BLaER1 (cell line): ENCODE measurements at regions not wholly inside any gene's neighbourhood (a gene's known extent, or its start where the extent isn't known, plus 50 kb on each side); places are given as distances from the start of the nearest gene placed in this dataset.

Experiments used
- H3K27ac ChIP-seq: shearing (Covaris generic); formaldehyde crosslinking; 2 replicates; pipeline ENCODE4 v1.8.1; 2022
- H3K27me3 ChIP-seq: shearing (Covaris generic); formaldehyde crosslinking; 2 replicates; pipeline ENCODE4 v1.8.1; 2022
- H3K36me3 ChIP-seq: shearing (Covaris generic); formaldehyde crosslinking; 2 replicates; pipeline ENCODE4 v1.8.1; 2022
- H3K4me1 ChIP-seq: shearing (Covaris generic); formaldehyde crosslinking; 2 replicates; pipeline ENCODE4 v1.8.1; 2022
- H3K4me2 ChIP-seq: shearing (Covaris generic); formaldehyde crosslinking; 2 replicates; pipeline ENCODE4 v1.8.1; 2022
- H3K4me3 ChIP-seq: shearing (Covaris generic); formaldehyde crosslinking; 2 replicates; pipeline ENCODE4 v1.8.1; 2022
- H3K9ac ChIP-seq: shearing (Covaris generic); formaldehyde crosslinking; 2 replicates; pipeline ENCODE4 v1.8.1; 2022
- H3K9me3 ChIP-seq: shearing (Covaris generic); formaldehyde crosslinking; 2 replicates; pipeline ENCODE4 v1.8.1; 2022
- H4K20me1 ChIP-seq: shearing (Covaris generic); formaldehyde crosslinking; 2 replicates; pipeline ENCODE4 v1.8.1; 2022
- Cebpa-rat ChIP-seq: shearing (Covaris generic); IDR thresholded peaks from 2 replicates; pipeline ENCODE4 v1.8.1; 2022

DNA sequence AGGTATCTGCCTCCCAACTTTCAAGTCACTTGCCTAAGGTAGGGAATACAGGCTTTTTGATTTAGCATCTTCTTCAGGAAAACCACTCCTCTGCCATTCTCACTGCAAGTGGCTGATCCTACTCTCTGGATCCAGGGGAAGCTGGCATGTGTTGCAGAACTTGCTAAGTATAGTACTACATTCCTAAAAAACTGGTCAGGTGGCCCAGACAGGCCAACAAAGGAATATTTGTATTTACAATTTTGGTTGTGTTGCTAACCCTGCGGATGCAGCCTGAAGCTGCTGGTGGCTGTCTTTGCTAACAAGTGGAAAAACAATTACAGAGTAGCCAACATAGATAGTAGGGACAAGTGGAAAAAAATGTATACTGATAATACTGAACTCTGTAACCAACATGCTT, 222.5 kb upstream of the STARD13 start:
- H3K36me3 ChIP-seq = no peaks in the 10 kb centered on the region
- TF ChIP-seq Cebpa-rat = no peak
- H3K9ac ChIP-seq = no peak overlapping the region
- H4K20me1 ChIP-seq = no peaks in the 10 kb centered on the region
- no peaks in the 10 kb centered on the region for H3K9me3 ChIP-seq
- no peak overlapping the region for H3K4me3 ChIP-seq
- H3K27ac ChIP-seq = no peak overlapping the region
- H3K4me1 ChIP-seq = no peaks in the 10 kb centered on the region
- no peaks in the 10 kb centered on the region for H3K27me3 ChIP-seq
- no peak overlapping the region for H3K4me2 ChIP-seq

DNA sequence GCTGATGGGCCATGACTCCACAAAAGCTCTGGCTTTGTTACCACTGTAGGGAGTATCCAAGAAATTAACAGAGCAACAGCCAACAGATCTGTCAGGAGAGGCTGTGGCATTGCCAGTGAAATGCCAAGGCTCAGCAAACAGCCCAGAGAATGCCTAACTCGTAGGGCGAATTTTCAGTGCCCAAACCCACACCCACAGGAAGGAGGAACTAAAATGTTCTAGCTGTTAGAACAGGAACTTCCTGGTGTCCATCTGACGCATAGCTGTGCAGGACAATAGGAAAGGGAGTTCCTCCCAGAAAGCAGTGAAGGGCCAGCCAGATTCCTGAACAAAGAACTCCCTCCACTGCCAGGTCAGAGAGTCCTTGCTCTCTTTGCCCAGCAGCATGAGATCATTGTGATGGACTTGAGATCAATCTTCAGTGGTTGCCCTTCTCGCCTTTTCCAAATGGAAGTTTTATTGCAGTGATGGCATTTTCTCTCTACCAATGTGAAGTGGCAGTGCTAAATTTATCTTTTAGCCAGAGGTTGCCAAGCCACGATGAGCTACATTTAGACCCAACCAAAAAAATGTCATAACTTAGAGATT, 224.2 kb upstream of the STARD13 start:
- H3K27ac ChIP-seq = no peak overlapping the region
- no peak overlapping the region for H3K9ac ChIP-seq
- H3K4me3 ChIP-seq = no peak overlapping the region
- no peaks in the 10 kb centered on the region for H3K27me3 ChIP-seq
- H3K36me3 ChIP-seq = no peaks in the 10 kb centered on the region
- no peaks in the 10 kb centered on the region for H3K9me3 ChIP-seq
- no peaks in the 10 kb centered on the region for H4K20me1 ChIP-seq
- H3K4me2 ChIP-seq = no peak overlapping the region
- H3K4me1 ChIP-seq = no peaks in the 10 kb centered on the region
- no peak for TF ChIP-seq Cebpa-rat

- Histone ChIP-seq H3K4me3 (no peak overlapping the region), H3K4me2 (no peak overlapping the region), H3K27ac (no peak overlapping the region), H3K9me3 (no peaks in the 10 kb centered on the region), H3K9ac (no peak overlapping the region), H3K27me3 (no peaks in the 10 kb centered on the region), H3K36me3 (no peaks in the 10 kb centered on the region), H3K4me1 (no peaks in the 10 kb centered on the region), H4K20me1 (no peaks in the 10 kb centered on the region)
- no peak for TF ChIP-seq Cebpa-rat
Observed at GRCh38 chr13:33510350-33510970, 224.9 kb upstream of the STARD13 start.

DNA sequence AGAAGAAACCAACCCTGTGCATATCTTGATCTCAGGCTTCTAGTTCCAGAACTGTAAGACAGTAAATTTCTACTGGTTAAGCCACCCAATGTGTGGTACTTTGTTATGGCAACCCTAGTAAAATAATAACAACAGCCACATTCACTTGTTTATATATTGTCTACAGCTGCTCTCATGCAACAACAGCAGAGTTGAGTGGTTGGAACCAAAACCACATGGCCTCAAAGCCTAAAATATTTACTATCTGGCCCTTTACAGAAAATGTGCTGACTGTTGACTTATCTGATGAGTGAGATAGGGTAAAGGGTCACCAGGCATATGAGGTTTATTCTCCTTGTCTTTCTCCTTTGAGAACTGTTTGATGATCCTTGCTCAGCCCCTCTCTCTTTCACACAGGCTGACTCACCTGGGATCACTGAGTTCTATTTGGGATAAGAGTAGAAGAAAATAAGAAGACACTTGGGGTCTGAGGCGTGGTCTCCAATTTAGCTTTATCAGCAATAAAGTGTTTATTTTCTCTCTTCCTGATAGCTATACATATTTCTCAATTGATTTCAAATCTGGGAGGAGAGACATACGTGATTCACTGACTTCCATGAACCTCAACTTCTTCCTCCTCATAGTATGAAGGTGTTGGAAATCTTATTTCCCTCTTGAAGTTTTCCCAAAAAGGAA, 227.5 kb upstream of the STARD13 start:
- Histone ChIP-seq H3K4me3 (no peak overlapping the region), H4K20me1 (no peaks in the 10 kb centered on the region), H3K4me1 (no peaks in the 10 kb centered on the region), H3K9ac (no peak overlapping the region), H3K9me3 (no peaks in the 10 kb centered on the region), H3K27ac (no peak overlapping the region), H3K27me3 (no peaks in the 10 kb centered on the region), H3K36me3 (no peaks in the 10 kb centered on the region), H3K4me2 (no peak overlapping the region)
- no peak for TF ChIP-seq Cebpa-rat

- Histone ChIP-seq H3K9me3 (no peaks in the 10 kb centered on the region), H3K27ac (no peak overlapping the region), H3K27me3 (no peaks in the 10 kb centered on the region), H4K20me1 (no peaks in the 10 kb centered on the region), H3K9ac (no peak overlapping the region), H3K4me1 (no peaks in the 10 kb centered on the region), H3K4me2 (no peak overlapping the region), H3K36me3 (no peaks in the 10 kb centered on the region), H3K4me3 (no peak overlapping the region)
- TF ChIP-seq Cebpa-rat = no peak
Observed at GRCh38 chr13:33514362-33514761, 228.8 kb upstream of the STARD13 start.

GRCh38 chr13:33515146-33515545, 229.6 kb upstream of the STARD13 start:
- Histone ChIP-seq H3K27me3 (no peaks in the 10 kb centered on the region), H3K4me1 (no peaks in the 10 kb centered on the region), H3K4me3 (no peak overlapping the region), H3K9ac (no peak overlapping the region), H3K4me2 (no peak overlapping the region), H3K36me3 (no peaks in the 10 kb centered on the region), H3K9me3 (no peaks in the 10 kb centered on the region), H3K27ac (no peak overlapping the region), H4K20me1 (no peaks in the 10 kb centered on the region)
- no peak for TF ChIP-seq Cebpa-rat

- H3K4me3 ChIP-seq = no peak overlapping the region
- H3K9ac ChIP-seq = no peak overlapping the region
- H3K9me3 ChIP-seq = no peaks in the 10 kb centered on the region
- no peak overlapping the region for H3K4me2 ChIP-seq
- H3K36me3 ChIP-seq = no peaks in the 10 kb centered on the region
- no peak for TF ChIP-seq Cebpa-rat
- no peaks in the 10 kb centered on the region for H3K27me3 ChIP-seq
- no peaks in the 10 kb centered on the region for H4K20me1 ChIP-seq
- no peaks in the 10 kb centered on the region for H3K4me1 ChIP-seq
- no peak overlapping the region for H3K27ac ChIP-seq
Observed at GRCh38 chr13:33518452-33518851, 232.9 kb upstream of the STARD13 start.

GRCh38 chr13:33519561-33520467, 234.3 kb upstream of the STARD13 start:
- H3K9me3 ChIP-seq = no peaks in the 10 kb centered on the region
- no peak overlapping the region for H3K4me2 ChIP-seq
- no peak for TF ChIP-seq Cebpa-rat
- no peaks in the 10 kb centered on the region for H4K20me1 ChIP-seq
- H3K4me1 ChIP-seq = no peaks in the 10 kb centered on the region
- H3K36me3 ChIP-seq = no peaks in the 10 kb centered on the region
- no peaks in the 10 kb centered on the region for H3K27me3 ChIP-seq
- H3K4me3 ChIP-seq = no peak overlapping the region
- H3K9ac ChIP-seq = no peak overlapping the region
- no peak overlapping the region for H3K27ac ChIP-seq

DNA sequence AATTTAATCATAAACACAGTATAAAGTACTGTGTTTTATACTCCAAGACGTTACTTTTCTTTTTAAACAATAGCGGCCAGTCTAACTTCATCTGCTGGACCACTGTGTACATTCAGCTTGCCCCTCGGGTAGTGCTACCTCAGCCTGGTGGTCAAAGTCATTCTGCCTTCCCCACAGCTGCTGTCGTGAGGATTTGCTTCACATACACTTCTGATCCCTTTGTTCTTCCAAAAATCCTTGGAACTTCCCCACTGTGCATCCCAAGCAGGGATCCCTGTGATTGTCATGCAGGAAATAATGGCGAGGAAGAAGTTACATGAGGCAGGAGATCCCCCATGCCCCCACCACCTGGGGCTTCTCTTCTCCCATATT, 234.9 kb upstream of the STARD13 start:
- no peak overlapping the region for H3K27ac ChIP-seq
- H3K9me3 ChIP-seq = no peaks in the 10 kb centered on the region
- TF ChIP-seq Cebpa-rat = no peak
- H3K4me2 ChIP-seq = no peak overlapping the region
- no peaks in the 10 kb centered on the region for H3K27me3 ChIP-seq
- no peaks in the 10 kb centered on the region for H3K36me3 ChIP-seq
- no peaks in the 10 kb centered on the region for H4K20me1 ChIP-seq
- no peaks in the 10 kb centered on the region for H3K4me1 ChIP-seq
- no peak overlapping the region for H3K4me3 ChIP-seq
- H3K9ac ChIP-seq = no peak overlapping the region

- no peaks in the 10 kb centered on the region for H3K36me3 ChIP-seq
- no peaks in the 10 kb centered on the region for H3K9me3 ChIP-seq
- TF ChIP-seq Cebpa-rat = no peak
- no peak overlapping the region for H3K9ac ChIP-seq
- H3K4me1 ChIP-seq = no peaks in the 10 kb centered on the region
- H3K4me3 ChIP-seq = no peak overlapping the region
- H4K20me1 ChIP-seq = no peaks in the 10 kb centered on the region
- no peaks in the 10 kb centered on the region for H3K27me3 ChIP-seq
- H3K4me2 ChIP-seq = no peak overlapping the region
- H3K27ac ChIP-seq = no peak overlapping the region
Observed at GRCh38 chr13:33524086-33524485, 238.5 kb upstream of the STARD13 start.
